Colonic mucosa (tissue), 4 donors: ENCODE measurements at regions not wholly inside any gene's neighbourhood (a gene's known extent, or its start where the extent isn't known, plus 50 kb on each side); places are given as distances from the start of the nearest gene placed in this dataset.

ENCODE experiments used
- DNase-seq: peaks from one replicate; pipeline ENCODE4 v3.0.0-alpha.2; 2020
- H3K27ac ChIP-seq: fragments of 200-600 bp; one replicate; pipeline ENCODE4 v1.8.0; 2021
- H3K27me3 ChIP-seq: fragments of 200-600 bp; one replicate; pipeline ENCODE4 v1.8.0; 2021
- H3K36me3 ChIP-seq: fragments of 200-600 bp; one replicate; pipeline ENCODE4 v1.8.0; 2021
- H3K4me1 ChIP-seq: fragments of 200-600 bp; one replicate; pipeline ENCODE4 v1.8.0; 2021; ENCODE audit warnings: mild to moderate bottlenecking
- H3K4me3 ChIP-seq: fragments of 200-600 bp; one replicate; pipeline ENCODE4 v1.8.0; 2021
- H3K9ac ChIP-seq, 2 donors: one replicate each; pipeline ENCODE4 v1.7.0; 2013; ENCODE audit warnings: control low read depth in 2 of 2, low read depth in 2 of 2, low read length in 2 of 2
- H3K9me3 ChIP-seq: fragments of 200-600 bp; one replicate; pipeline ENCODE4 v1.8.0; 2021
- CTCF ChIP-seq: fragments of 200-600 bp; IDR thresholded peaks from one replicate; pipeline ENCODE4 v1.8.0; 2022; ENCODE audit warnings: antibody characterized with exemption, mild to moderate bottlenecking
- intact Hi-C: fragments of 100-400 bp; cut with DNase I; formaldehyde crosslinking; loops from one replicate; pipeline ENCODE4 v1.14.1; 2022
- donor health status: healthy.
- donor health status: DM: no; HTN: no; CAD: no.
- donor health status: DM: no; HTN: no; CAD: no.

- intact Hi-C loops, result no loop called here
- H3K36me3 ChIP-seq, result no peaks in the 10 kb centered on the region
- no peak overlapping the region for H3K4me3 ChIP-seq
- no peaks in the 10 kb centered on the region for H3K9me3 ChIP-seq
- no peak for TF ChIP-seq CTCF
- no peak for DNase-seq
- no peaks in the 10 kb centered on the region for H3K27me3 ChIP-seq
- no peaks in the 10 kb centered on the region for H3K4me1 ChIP-seq
- H3K27ac ChIP-seq, result no peak overlapping the region
- no peak overlapping the region for H3K9ac ChIP-seq
Measured at GRCh38 chr12:124179936-124180607, 114.8 kb upstream of the RFLNA start.

GRCh38 chr12:124183172-124183571 is 111.7 kb upstream of the RFLNA start:
- H3K4me3 ChIP-seq, result no peak overlapping the region
- no peaks in the 10 kb centered on the region for H3K4me1 ChIP-seq
- H3K27ac ChIP-seq, result no peak overlapping the region
- H3K9ac ChIP-seq, result no peak overlapping the region
- TF ChIP-seq CTCF, result no peak
- no peaks in the 10 kb centered on the region for H3K9me3 ChIP-seq
- no peaks in the 10 kb centered on the region for H3K27me3 ChIP-seq
- DNase-seq, result no peak
- intact Hi-C loops, result no loop called here
- H3K36me3 ChIP-seq, result no peaks in the 10 kb centered on the region

- no peak for TF ChIP-seq CTCF
- no peaks in the 10 kb centered on the region for H3K9me3 ChIP-seq
- no peak overlapping the region for H3K27ac ChIP-seq
- H3K27me3 ChIP-seq, result no peaks in the 10 kb centered on the region
- intact Hi-C loops, result no loop called here
- H3K4me1 ChIP-seq, result no peaks in the 10 kb centered on the region
- no peak overlapping the region for H3K4me3 ChIP-seq
- no peak overlapping the region for H3K9ac ChIP-seq
- no peaks in the 10 kb centered on the region for H3K36me3 ChIP-seq
- no peak for DNase-seq
Measured at GRCh38 chr12:124184456-124184855, 110.4 kb upstream of the RFLNA start.

- H3K27me3 ChIP-seq, result no peaks in the 10 kb centered on the region
- DNase-seq, result no peak
- intact Hi-C loops, result no loop called here
- H3K27ac ChIP-seq, result no peak overlapping the region
- H3K36me3 ChIP-seq, result no peaks in the 10 kb centered on the region
- no peak overlapping the region for H3K4me3 ChIP-seq
- H3K4me1 ChIP-seq, result no peaks in the 10 kb centered on the region
- no peak for TF ChIP-seq CTCF
- H3K9ac ChIP-seq, result no peak overlapping the region
- H3K9me3 ChIP-seq, result no peaks in the 10 kb centered on the region
Measured at GRCh38 chr12:124185971-124186686, 108.8 kb upstream of the RFLNA start.

- Histone ChIP-seq H3K36me3 (no peaks in the 10 kb centered on the region), H3K4me3 (no peak overlapping the region), H3K9me3 (no peaks in the 10 kb centered on the region), H3K27ac (no peak overlapping the region), H3K9ac (no peak overlapping the region), H3K4me1 (no peaks in the 10 kb centered on the region), H3K27me3 (no peaks in the 10 kb centered on the region)
- DNase-seq, result no peak
- TF ChIP-seq CTCF, result no peak
- intact Hi-C loops, result no loop called here
Measured at GRCh38 chr12:124188084-124188483, 106.8 kb upstream of the RFLNA start.
